ENCODE measurements at regions not wholly inside any gene's neighbourhood (a gene's known extent, or its start where the extent isn't known, plus 50 kb on each side); places are given as distances from the start of the nearest gene placed in this dataset.

GRCh38 chr4:17168571-17168970 lies 270.1 kb upstream of the LDB2 start:
- no peak for DNase-seq

DNA sequence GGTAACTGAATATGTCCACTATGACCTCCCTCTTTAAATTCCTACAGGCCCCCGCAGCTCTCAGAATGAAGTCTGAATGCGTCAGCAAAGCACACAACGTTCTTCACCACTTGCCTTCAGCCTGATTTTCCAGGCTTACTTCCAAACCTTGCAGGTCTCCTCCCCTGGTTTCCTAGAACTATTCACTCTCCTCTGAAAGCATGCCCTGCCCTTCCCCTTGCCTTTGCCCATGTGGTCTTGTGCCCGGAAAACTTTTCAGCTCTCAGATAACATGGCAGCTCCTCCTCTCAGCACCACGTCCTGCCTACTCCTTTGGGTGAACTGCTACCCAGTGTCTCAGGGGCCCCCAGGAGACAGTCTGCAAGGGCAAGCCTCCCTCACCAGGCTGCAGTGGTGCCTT lies 268.5 kb upstream of the LDB2 start:
- DNase-seq, result no peak

- no peak for DNase-seq
These were observed 266.8 kb upstream of the LDB2 start for GRCh38 chr4:17165286-17165685.

GRCh38 chr4:17164666-17165065 lies 266.2 kb upstream of the LDB2 start:
- no peak for DNase-seq

DNA sequence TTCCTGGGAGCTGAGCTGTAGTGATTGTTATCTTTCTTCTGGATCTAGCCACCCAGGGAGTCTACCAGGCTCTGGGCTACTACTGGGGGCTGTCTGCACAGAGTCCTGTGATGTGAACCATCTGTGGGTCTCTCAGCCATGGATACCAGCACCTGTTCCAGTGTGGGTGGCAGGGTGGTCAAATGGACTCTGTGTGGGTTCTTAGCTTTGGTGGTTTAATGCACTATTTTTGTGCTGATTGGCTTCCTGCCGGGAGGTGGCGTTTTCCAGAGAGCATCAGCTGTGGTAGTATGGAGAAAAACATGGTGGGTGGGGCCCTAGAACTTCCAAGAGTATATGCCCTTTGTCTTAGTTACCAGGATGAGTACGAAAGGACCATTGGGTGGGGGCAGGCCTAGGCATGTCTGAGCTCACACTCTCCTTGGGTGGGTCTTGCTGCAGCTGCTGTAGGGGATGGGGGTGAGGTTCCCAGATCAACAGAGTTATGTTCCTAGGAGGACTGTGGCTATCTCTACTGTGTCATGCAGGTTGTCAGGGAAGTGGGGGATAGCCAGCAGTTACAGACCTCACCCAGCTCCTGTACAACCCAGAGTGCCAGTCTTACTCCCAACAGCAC lies 264.8 kb upstream of the LDB2 start:
- DNase-seq, result no peak

DNA sequence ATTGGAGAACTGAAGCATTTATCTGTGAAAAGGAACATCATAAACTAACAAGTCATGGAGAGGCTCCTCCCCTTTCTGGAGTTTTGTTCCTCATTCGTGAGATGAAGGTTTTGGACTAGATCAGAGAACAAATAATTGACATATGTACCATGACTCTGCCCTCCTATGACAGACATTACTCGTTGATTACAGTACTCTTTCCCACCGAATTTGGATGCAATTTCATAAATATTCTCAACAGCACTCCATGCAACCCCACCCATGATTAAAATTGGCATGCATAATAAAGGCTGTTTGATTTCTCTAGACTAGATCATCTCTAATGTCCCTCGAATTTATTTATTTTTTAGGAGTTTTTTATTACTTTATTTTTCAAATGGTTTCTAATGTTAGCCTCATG lies 258.9 kb upstream of the LDB2 start:
- no peak for DNase-seq

GRCh38 chr4:17155486-17155885 lies 257.0 kb upstream of the LDB2 start:
- DNase-seq, result no peak

DNA sequence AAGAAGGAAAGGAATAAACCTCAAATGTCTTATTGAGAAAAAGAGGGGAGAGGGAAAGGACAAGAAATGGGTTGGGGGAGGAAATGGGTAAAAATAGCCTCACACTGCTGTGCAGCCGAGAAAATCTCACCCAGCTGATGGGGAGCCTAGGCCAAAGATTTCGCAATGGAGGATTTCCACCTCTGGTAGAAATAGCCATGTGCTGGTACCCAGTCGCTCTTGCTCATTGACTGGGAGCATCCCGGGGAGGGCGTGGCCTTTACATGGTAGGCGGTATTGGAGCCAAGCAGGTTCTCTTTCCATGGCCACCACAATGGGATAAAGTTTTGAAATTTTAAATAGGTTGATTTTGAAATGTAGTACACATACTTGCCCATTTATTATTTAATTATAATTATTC lies 255.1 kb upstream of the LDB2 start:
- no peak for DNase-seq

DNA sequence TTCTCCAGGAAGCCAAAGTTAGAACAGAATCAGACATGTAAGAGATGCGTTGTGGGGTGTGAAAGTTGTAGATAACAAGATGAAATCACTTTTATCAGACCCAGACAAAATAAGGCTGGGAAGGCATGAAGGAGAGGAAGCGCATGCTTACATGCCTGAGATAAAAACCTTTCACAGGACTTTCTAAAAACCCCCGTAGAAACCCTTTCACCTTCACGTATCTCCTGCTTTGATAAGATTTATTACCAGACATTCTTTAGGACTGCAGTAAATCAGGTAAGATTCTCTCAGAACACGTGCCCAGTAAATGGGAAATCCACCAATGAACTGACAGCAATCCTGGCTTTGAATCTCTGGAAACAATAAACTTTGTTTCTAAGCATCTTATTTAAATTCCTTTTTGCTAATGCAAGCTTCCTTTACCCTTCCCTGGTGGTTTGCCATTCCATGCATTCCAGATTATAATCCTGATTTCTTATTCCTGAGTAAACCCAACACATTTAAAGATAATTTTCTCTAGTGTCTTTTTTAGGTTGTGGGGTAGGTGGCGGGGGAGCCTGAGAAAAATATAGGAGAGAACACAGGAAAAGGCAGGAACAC lies 254.6 kb upstream of the LDB2 start:
- DNase-seq, result no peak

DNA sequence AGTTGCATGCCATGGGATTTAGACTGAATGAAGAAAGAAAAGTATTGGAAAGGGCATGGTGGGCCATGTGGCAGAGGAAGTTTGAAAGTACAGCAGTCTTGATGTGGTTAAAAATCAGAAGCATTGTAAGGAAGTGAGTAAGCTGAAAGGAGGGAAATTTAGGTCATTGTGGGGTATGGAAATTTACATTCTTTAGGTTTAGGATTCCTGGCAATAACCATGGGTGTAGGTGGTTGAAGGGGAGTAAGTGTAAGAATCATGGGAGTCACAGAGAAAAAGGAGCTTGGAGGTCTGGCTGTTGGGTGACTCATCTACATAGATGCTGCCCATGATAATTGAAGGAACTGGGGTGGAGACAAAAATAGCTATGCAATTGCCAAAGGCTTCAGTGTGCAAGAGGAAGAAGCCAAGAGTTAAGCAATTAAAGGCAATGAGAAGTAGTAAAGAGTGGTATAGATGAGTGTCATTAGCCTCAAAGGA lies 243.8 kb upstream of the LDB2 start:
- DNase-seq, result no peak

GRCh38 chr4:17138847-17139246 lies 240.4 kb upstream of the LDB2 start:
- no peak for DNase-seq

- no peak for DNase-seq
These were observed 236.1 kb upstream of the LDB2 start for GRCh38 chr4:17134565-17134964.

- DNase-seq, result no peak
These were observed 235.7 kb upstream of the LDB2 start for GRCh38 chr4:17134100-17134499.

DNA sequence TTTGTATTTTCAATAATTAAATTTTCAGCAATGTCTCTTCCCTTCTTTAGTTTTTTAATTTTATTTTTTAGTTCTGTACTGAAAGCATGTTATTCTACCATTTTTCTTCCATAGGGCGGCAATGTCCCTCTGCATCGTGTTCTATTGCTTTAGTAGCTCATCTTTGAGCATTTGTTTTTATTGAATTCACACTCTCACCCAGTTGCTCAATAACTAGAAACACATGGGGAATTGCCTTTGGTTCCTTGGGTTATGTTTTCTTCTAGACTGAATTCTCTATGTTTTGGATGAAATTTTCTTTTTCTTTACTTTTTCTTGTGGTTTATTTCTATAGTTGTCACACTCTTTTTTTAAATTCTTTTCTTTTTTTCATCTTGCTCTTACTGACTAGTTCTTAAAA lies 233.8 kb upstream of the LDB2 start:
- no peak for DNase-seq

DNA sequence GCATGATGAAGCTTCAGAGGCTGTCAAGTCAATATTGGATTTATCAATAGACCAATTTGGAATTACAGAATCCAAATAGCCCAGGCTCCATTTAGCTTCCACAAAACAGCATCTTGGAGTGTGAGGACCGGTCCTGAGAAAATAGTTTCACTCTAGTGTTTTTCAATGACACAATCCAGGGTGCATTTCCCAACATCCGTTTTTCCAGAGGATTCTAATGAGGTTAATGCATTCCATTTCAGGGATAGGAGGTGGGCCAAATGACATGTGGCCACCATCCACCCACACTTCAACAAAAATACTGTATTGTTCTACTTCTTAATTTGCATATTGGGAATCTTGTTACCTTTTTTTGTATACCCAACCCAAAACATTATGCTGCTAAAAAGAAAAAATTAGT lies 229.8 kb upstream of the LDB2 start:
- DNase-seq, result no peak

DNA sequence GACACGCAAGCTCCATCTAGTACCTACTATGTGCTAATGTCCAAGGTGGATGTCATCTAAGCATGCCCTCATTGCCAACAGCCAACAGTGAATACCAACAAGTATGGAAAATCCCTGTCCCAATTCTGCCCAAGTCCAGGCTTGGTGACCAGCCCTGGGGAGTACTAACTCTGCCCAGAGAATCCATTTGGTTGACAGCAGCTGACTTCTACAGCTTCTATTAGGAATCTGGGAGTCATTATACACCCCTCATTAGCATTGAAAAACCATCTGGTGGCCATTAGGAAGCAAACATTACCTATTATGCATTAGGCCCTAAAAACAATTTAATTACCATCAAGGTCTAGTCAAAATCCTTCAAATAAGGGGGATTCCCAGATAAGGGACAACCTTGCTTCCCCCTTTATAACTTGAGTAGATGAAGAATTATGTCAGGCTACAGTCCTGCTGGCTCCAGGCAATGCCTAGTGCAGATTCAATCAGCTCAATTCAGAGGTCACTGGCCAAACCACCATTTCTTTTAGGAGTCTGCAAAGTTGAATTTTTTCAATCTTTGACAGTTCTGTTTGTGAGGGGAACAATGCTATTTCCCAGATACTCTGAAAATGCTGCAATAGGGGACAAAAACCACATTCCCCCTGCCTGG lies 228.0 kb upstream of the LDB2 start:
- no peak for DNase-seq

GRCh38 chr4:17124767-17125166 lies 226.3 kb upstream of the LDB2 start:
- DNase-seq, result no peak

GRCh38 chr4:17120761-17121160 lies 222.3 kb upstream of the LDB2 start:
- no peak for DNase-seq

DNA sequence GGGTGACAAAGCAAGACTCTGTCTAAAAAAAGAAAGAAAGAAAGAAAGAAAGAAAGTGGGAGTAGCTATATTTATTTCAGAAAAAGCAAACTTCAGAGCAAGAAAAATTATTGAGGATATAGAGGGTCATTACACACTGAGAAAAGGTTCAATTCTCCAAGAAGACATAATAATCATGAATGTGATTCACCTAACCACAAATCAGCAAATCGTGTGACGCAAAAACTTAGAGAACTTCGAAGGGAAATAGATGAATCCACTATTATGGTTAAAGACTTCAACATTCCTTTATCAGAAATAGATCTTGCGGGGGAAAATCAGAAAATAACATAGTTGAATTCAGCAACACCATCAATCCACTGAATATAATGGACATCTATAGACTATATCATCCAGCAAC lies 219.3 kb upstream of the LDB2 start:
- DNase-seq, result no peak

GRCh38 chr4:17115583-17115982 lies 217.1 kb upstream of the LDB2 start:
- DNase-seq, result no peak

DNA sequence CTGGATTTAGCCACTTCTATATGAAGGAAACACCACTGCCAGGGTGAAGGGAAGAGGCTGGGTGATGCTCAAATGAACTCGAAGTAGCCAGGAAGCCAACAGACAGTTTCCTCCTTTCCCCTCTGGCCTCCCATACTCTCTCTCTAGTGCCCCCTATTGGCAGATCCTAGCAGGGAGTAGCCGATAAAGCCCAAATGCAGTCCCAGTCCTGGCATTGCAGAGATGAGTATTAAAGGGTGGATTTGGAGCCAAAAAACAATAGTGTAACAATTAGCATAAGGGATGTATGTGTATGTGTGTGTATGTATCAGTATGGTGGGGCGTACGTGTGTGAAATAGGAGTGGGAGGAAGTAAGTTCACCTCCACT lies 213.8 kb upstream of the LDB2 start:
- no peak for DNase-seq

- DNase-seq, result no peak
These were observed 210.7 kb upstream of the LDB2 start for GRCh38 chr4:17109126-17109525.

DNA sequence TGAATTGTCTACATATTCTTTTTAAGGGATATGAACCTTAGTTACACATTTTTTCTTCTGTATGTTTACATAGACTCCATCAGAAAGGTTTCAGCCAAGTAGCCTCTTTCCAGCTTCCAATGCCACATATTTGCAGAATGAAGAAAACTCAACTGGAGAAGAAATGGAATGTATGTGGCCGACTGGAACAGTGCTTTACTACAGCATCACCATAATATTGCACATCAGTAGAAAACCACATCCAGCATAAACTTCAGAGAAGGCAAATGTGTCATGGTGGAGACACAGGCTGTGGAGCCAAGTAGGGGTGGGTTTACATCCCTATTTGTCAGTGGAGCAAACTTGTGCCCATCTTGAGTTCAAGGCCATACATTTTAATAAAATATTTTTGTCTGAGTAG lies 204.8 kb upstream of the LDB2 start:
- DNase-seq, result no peak

DNA sequence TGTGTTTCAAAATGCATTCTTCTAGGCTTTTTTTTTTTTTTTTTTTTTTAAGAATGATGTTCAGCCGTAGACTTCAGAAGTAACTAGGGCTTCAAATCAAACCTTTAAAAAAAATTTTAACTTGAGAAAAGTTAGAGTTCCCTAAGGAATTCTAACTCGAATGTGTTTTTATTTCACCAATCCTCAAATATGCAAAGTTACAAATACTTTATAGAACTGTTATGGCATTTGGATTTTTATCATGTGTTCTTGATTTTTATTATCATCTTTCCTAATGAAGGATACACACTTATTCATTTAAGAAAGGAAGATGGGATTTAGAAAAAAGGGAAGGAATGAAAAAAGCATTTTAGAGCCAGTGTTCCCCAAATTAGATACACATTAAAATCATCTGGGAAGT lies 200.6 kb upstream of the LDB2 start:
- DNase-seq, result no peak

DNA sequence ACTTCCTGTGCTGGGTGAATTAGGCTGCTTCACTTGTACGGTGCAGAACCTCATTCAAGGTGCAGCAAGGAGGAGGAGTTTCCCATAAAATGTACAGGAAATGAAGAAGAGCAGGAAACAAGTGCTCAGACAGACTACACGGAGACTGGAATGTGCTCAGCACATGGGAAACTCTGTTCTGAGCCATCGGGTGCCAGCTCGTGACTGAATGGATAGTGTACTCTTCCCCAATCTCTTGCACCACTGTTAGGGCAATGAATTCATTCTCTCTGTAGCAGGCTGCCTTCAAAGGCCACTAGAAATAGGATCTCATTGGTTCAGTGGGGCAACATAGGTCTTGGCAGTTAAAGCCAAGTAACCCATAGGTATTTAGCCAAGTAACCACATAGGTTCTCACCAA lies 200.0 kb upstream of the LDB2 start:
- no peak for DNase-seq
